ENCODE measurements at regions not wholly inside any gene's neighbourhood (a gene's known extent, or its start where the extent isn't known, plus 50 kb on each side); places are given as distances from the start of the nearest gene placed in this dataset.

DNA sequence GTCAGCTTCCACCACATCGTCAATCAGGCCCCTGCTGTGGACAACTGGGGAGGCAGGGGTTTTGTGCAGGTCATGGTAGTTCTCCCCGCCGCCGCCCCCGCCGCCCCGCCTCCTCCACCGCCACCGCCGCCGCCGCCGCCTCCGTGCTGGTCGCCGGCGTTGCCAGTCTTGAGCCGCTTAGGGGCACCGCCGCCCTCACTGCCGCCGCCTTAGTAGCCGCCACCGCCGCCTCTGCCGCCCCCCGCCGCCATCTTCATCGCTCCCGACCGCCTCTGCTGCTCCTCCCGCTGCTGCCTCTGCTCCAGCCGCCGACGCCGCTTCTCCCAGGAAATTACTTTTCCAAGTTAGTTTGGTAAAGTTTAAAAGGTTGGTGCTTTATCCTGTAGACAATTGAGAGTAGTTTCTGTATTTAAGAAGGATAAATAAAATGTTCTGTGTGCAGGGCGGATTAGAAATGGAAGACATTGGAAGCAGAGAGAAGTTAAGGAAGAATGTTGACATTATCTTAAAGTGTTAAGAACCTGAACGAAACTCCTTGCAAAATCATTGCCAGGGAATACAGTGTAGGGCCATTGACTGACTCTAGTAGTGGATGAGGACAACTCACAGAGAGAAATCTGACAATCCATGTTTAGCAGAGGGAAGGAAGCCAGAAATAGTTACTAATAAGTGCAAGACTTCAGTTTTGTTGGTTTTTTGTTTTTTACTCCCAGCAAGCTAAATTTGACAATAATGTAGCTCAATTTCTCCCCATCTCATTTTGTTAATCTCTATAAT lies 53.0 kb upstream of the GOLGA8A start:
- TF ChIP-seq, protein P1, sequence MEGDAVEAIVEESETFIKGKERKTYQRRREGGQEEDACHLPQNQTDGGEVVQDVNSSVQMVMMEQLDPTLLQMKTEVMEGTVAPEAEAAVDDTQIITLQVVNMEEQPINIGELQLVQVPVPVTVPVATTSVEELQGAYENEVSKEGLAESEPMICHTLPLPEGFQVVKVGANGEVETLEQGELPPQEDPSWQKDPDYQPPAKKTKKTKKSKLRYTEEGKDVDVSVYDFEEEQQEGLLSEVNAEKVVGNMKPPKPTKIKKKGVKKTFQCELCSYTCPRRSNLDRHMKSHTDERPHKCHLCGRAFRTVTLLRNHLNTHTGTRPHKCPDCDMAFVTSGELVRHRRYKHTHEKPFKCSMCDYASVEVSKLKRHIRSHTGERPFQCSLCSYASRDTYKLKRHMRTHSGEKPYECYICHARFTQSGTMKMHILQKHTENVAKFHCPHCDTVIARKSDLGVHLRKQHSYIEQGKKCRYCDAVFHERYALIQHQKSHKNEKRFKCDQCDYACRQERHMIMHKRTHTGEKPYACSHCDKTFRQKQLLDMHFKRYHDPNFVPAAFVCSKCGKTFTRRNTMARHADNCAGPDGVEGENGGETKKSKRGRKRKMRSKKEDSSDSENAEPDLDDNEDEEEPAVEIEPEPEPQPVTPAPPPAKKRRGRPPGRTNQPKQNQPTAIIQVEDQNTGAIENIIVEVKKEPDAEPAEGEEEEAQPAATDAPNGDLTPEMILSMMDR (tag by site-specific recombination; IDR thresholded peaks at IDR 0.05), result no peak
- no peak for TF ChIP-seq ZNF223 (tag by site-specific recombination; IDR thresholded peaks at IDR 0.05)
- TF ChIP-seq ZNF169 (tag by site-specific recombination; IDR thresholded peaks at IDR 0.05), result no peak
- no peak for TF ChIP-seq ZNF311 (tag by site-specific recombination; IDR thresholded peaks at IDR 0.05; ENCODE audit: borderline replicate concordance)
- TF ChIP-seq ZNF138 (tag by site-specific recombination; IDR thresholded peaks at IDR 0.05; ENCODE audit: borderline replicate concordance), result no peak
- TF ChIP-seq, protein P2, sequence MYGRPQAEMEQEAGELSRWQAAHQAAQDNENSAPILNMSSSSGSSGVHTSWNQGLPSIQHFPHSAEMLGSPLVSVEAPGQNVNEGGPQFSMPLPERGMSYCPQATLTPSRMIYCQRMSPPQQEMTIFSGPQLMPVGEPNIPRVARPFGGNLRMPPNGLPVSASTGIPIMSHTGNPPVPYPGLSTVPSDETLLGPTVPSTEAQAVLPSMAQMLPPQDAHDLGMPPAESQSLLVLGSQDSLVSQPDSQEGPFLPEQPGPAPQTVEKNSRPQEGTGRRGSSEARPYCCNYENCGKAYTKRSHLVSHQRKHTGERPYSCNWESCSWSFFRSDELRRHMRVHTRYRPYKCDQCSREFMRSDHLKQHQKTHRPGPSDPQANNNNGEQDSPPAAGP (tag by site-specific recombination; IDR thresholded peaks at IDR 0.05), result no peak
- TF ChIP-seq, protein P3, sequence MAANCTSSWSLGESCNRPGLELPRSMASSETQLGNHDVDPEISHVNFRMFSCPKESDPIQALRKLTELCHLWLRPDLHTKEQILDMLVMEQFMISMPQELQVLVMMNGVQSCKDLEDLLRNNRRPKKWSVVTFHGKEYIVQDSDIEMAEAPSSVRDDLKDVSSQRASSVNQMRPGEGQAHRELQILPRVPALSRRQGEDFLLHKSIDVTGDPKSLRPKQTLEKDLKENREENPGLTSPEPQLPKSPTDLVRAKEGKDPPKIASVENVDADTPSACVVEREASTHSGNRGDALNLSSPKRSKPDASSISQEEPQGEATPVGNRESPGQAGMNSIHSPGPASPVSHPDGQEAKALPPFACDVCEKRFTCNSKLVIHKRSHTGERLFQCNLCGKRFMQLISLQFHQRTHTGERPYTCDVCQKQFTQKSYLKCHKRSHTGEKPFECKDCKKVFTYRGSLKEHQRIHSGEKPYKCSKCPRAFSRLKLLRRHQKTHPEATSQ (tag by site-specific recombination; IDR thresholded peaks at IDR 0.05), result no peak
- TF ChIP-seq, protein P4, sequence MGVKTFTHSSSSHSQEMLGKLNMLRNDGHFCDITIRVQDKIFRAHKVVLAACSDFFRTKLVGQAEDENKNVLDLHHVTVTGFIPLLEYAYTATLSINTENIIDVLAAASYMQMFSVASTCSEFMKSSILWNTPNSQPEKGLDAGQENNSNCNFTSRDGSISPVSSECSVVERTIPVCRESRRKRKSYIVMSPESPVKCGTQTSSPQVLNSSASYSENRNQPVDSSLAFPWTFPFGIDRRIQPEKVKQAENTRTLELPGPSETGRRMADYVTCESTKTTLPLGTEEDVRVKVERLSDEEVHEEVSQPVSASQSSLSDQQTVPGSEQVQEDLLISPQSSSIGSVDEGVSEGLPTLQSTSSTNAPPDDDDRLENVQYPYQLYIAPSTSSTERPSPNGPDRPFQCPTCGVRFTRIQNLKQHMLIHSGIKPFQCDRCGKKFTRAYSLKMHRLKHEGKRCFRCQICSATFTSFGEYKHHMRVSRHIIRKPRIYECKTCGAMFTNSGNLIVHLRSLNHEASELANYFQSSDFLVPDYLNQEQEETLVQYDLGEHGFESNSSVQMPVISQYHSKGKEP (tag by site-specific recombination; IDR thresholded peaks at IDR 0.05), result no peak
- no peak for TF ChIP-seq GLI2 (tag by site-specific recombination; IDR thresholded peaks at IDR 0.05; ENCODE audit: borderline replicate concordance, low read depth)
- TF ChIP-seq TCF7L2 (IDR thresholded peaks at IDR 0.05; ENCODE audit: borderline replicate concordance, low read depth, low read length), result no peak
- TF ChIP-seq RBAK (tag by site-specific recombination; IDR thresholded peaks at IDR 0.05), result no peak
- no peak for TF ChIP-seq ZBTB20 (tag by site-specific recombination; IDR thresholded peaks at IDR 0.05)
- TF ChIP-seq, protein P5, sequence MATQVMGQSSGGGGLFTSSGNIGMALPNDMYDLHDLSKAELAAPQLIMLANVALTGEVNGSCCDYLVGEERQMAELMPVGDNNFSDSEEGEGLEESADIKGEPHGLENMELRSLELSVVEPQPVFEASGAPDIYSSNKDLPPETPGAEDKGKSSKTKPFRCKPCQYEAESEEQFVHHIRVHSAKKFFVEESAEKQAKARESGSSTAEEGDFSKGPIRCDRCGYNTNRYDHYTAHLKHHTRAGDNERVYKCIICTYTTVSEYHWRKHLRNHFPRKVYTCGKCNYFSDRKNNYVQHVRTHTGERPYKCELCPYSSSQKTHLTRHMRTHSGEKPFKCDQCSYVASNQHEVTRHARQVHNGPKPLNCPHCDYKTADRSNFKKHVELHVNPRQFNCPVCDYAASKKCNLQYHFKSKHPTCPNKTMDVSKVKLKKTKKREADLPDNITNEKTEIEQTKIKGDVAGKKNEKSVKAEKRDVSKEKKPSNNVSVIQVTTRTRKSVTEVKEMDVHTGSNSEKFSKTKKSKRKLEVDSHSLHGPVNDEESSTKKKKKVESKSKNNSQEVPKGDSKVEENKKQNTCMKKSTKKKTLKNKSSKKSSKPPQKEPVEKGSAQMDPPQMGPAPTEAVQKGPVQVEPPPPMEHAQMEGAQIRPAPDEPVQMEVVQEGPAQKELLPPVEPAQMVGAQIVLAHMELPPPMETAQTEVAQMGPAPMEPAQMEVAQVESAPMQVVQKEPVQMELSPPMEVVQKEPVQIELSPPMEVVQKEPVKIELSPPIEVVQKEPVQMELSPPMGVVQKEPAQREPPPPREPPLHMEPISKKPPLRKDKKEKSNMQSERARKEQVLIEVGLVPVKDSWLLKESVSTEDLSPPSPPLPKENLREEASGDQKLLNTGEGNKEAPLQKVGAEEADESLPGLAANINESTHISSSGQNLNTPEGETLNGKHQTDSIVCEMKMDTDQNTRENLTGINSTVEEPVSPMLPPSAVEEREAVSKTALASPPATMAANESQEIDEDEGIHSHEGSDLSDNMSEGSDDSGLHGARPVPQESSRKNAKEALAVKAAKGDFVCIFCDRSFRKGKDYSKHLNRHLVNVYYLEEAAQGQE (tag by site-specific recombination; IDR thresholded peaks at IDR 0.05), result no peak
- no peak for TF ChIP-seq ZNF777 (tag by site-specific recombination; IDR thresholded peaks at IDR 0.05; ENCODE audit: borderline replicate concordance)

Data from HEK293 (cell line).